Activated naive CD4-positive, alpha-beta T cell treated with anti-CD3 and anti-CD28 coated beads, Interleukin-2, amount 50 U/mL, for 72 hours (primary cell): ENCODE measurements at regions not wholly inside any gene's neighbourhood (a gene's known extent, or its start where the extent isn't known, plus 50 kb on each side); places are given as distances from the start of the nearest gene placed in this dataset.

Source experiments
- ATAC-seq, 2 donors: fragments of 150-1000 bp; cut with Tn5 transposase; 2 replicates each; pipeline ENCODE4 v1.10.0; 2021; ENCODE audit warnings: mild to moderate bottlenecking in 2 of 2, moderate library complexity in 2 of 2
- DNase-seq, 2 donors: peaks; one replicate each; pipeline ENCODE4 v3.0.0; 2021 to 2022; ENCODE audit warnings: low spot score in 2 of 2
- H3K27ac Mint-ChIP-seq, 2 donors: one replicate each; pipeline ENCODE4 v1.8.0; 2022; ENCODE audit warnings: mild to moderate bottlenecking in 2 of 2, mixed read lengths in 2 of 2
- H3K36me3 Mint-ChIP-seq, 2 donors: one replicate each; pipeline ENCODE4 v1.8.0; 2022; ENCODE audit warnings: mixed read lengths in 2 of 2
- H3K9me3 Mint-ChIP-seq, 2 donors: one replicate each; pipeline ENCODE4 v1.8.0; 2022; ENCODE audit warnings: mixed read lengths in 2 of 2

DNA sequence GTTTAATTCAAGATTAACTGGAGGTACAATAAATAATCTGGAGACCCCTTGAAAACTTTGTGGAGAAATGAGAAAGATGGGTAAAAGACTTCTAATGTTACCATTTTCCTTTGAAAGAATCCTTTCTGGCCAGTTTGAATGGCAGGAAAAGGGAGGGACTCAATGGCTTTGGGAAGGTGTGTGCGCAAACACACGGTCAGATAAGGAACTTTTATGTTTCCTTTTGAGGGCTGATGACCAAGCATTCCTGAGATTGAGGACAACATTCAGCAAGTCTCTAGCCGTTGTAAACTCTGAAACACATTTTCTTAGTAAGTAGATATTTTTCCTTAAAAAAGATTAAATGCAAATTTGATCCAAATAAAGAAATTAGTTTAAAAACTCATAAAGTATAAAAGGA is 909.7 kb upstream of the TENM4 start:
- peaks cover 0 to 5% of the 10 kb centered on the region in 2 donors for H3K9me3 Mint-ChIP-seq
- H3K27ac Mint-ChIP-seq: no peak overlapping the region
- no peak for DNase-seq
- no peaks in the 10 kb centered on the region for H3K36me3 Mint-ChIP-seq
- ATAC-seq: no peak

DNA sequence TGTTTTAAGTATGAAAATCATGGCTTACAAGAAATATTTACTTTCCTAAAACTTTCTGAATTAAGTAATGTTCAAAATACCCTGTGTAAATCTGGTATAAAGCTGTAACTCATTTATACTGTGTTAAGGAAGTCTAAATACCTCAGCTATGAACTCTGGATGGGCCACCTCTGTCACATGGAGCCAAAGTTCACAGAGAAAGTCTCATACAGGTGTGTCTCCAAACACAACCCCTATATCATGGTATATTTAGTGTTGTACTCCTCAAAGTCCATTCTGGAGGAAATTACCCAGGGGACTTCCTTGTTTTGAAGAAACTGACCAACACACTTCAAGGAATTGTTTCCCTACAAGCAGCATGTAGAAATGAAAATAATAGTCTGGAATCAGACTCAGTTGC is 909.2 kb upstream of the TENM4 start:
- DNase-seq (no peak), ATAC-seq (no peak)
- peaks cover 0 to 5% of the 10 kb centered on the region in 2 donors for H3K9me3 Mint-ChIP-seq
- H3K27ac Mint-ChIP-seq: no peak overlapping the region
- no peaks in the 10 kb centered on the region for H3K36me3 Mint-ChIP-seq

- H3K36me3 Mint-ChIP-seq: no peaks in the 10 kb centered on the region
- ATAC-seq (no peak), DNase-seq (no peak)
- peaks cover 11% of the 10 kb centered on the region in 2 donors for H3K9me3 Mint-ChIP-seq
- no peak overlapping the region for H3K27ac Mint-ChIP-seq
Observed at GRCh38 chr11:80346353-80347059, 905.7 kb upstream of the TENM4 start.

GRCh38 chr11:80343436-80343835 is 902.6 kb upstream of the TENM4 start:
- Mint-ChIP-seq H3K27ac (no peak overlapping the region), H3K9me3 (peaks cover 9 to 11% of the 10 kb centered on the region in 2 donors), H3K36me3 (no peaks in the 10 kb centered on the region)
- ATAC-seq (no peak), DNase-seq (no peak)

GRCh38 chr11:80338231-80338630 is 897.4 kb upstream of the TENM4 start:
- Mint-ChIP-seq H3K27ac (no peak overlapping the region), H3K36me3 (peaks cover 0 to 5% of the 10 kb centered on the region in 2 donors), H3K9me3 (peaks cover 12 to 18% of the 10 kb centered on the region in 2 donors)
- DNase-seq (no peak), ATAC-seq (no peak)

DNA sequence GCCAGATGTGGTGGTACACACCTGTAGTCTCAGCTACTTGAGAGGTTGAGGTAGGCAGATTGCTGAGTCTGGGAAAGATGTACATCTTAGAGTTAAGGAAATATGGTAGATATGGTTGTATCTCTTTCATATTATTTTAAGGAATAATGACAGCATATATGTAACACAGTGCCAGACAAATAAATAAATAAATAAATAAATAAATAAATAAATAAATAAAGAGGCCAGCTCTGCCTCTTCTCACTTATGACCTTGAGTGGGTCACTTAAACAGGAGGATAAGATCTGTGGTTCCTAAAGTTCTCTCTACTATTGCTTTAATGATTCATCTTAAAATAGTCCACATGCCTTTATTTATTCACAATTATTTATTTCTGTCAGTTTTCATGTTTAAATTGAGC is 890.9 kb upstream of the TENM4 start:
- peaks cover 6 to 13% of the 10 kb centered on the region in 2 donors for H3K9me3 Mint-ChIP-seq
- ATAC-seq (no peak), DNase-seq (no peak)
- H3K36me3 Mint-ChIP-seq: peaks cover 0 to 11% of the 10 kb centered on the region in 2 donors
- H3K27ac Mint-ChIP-seq: no peak overlapping the region

GRCh38 chr11:80330264-80330663 is 889.4 kb upstream of the TENM4 start:
- H3K27ac Mint-ChIP-seq: no peak overlapping the region
- DNase-seq (no peak), ATAC-seq (no peak)
- H3K9me3 Mint-ChIP-seq: peaks cover 6 to 13% of the 10 kb centered on the region in 2 donors
- peaks cover 0 to 11% of the 10 kb centered on the region in 2 donors for H3K36me3 Mint-ChIP-seq

DNA sequence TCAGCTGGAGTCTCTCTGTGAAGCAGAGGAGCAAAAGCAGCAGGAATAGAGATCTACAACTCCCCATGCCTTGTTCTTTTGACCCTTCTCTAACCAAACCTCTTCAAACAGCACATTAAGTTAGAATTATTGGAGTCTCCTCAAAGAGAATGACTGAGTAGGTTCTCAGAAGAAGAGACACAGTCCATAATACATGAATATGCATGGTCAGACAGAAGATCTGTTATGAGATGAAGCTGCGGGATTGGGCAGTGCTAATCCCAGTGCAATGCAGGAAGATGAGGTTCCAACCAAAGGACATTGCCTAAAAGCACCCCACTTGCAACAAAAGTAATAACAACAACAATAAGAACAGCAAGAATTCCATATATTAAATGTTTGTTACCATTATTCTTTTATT is 887.9 kb upstream of the TENM4 start:
- DNase-seq (no peak), ATAC-seq (no peak)
- Mint-ChIP-seq H3K27ac (no peak overlapping the region), H3K9me3 (peaks cover 4 to 11% of the 10 kb centered on the region in 2 donors), H3K36me3 (peaks cover 0 to 10% of the 10 kb centered on the region in 2 donors)

DNA sequence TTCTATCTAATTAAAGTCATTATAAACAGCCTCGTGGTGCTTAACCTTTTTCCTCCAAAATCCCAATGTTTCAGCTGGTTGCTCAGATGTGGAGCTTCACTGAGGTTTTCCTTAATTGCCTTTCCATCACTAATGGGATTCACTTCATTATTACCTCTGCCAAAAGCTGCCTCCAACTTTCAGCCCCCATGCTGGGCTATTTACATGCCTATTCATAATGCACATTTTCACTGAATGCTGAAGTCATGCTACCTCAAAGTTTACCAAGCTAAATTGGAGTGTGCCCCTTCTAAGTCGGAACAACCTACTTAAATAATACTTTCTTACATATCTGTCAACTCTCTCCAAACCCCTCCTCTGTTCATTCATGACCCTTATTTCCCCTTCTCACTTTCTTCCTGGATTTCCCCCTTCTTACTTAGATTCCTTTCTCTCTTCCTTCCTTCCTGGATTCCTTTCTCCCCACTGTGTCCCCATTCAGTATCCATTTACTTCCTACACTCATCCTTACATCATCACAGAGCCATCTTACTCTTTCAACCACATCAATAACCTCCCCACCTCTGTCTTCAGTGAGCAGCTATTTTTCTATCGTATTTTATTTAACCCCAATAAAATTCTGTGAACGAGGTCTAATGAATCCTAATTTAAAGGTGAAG is 887.3 kb upstream of the TENM4 start:
- ATAC-seq (no peak), DNase-seq (no peak)
- Mint-ChIP-seq H3K36me3 (peaks cover 0 to 6% of the 10 kb centered on the region in 2 donors), H3K27ac (no peak overlapping the region), H3K9me3 (peaks cover 0 to 8% of the 10 kb centered on the region in 2 donors)

GRCh38 chr11:80321786-80322185 is 881.0 kb upstream of the TENM4 start:
- H3K27ac Mint-ChIP-seq: no peak overlapping the region
- no peak for DNase-seq
- peaks cover 18 to 21% of the 10 kb centered on the region in 2 donors for H3K9me3 Mint-ChIP-seq
- ATAC-seq: no peak
- no peaks in the 10 kb centered on the region for H3K36me3 Mint-ChIP-seq

DNA sequence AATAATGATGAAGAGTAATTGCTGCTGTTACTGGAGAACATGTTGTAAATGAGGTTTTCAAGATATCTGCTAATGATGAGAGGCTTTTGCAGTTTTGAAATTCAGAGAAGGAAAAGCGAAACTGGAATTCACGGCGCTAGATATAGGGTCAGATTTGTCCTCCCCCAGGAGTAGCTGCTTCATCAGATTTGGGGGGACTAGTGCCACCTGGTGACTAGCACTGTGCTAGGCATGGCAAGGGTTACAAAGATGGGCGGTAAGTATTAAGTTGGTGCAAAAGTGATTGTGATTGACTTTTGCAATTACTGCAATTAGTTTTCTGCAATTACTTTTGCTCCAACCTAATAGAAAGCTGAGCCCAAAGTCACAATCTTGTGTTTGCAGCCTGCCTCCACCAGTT is 879.9 kb upstream of the TENM4 start:
- DNase-seq (no peak), ATAC-seq (no peak)
- Mint-ChIP-seq H3K9me3 (peaks cover 22 to 24% of the 10 kb centered on the region in 2 donors), H3K36me3 (no peaks in the 10 kb centered on the region), H3K27ac (no peak overlapping the region)

DNA sequence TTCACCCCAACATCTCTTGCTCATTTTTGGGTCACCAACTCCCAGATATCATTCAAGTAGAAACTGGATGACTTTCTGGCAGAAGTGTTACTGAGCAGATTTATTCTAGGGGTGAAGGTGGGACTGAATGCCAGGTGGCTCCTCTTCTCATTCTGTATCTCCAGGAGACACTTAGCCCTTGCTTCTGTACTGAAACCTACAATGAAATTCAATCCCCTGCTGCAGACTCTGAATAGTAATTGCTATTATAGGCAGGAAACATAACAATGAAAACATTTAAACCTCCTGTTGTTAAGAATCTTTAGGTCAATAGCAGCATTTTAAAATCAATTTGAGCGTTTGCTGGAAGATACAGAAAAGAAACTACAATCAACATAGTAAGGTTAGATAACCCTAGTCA is 879.4 kb upstream of the TENM4 start:
- ATAC-seq (no peak), DNase-seq (no peak)
- peaks cover 25 to 26% of the 10 kb centered on the region in 2 donors for H3K9me3 Mint-ChIP-seq
- H3K36me3 Mint-ChIP-seq: no peaks in the 10 kb centered on the region
- no peak overlapping the region for H3K27ac Mint-ChIP-seq

GRCh38 chr11:80317612-80318011 is 876.8 kb upstream of the TENM4 start:
- no peak for ATAC-seq
- H3K9me3 Mint-ChIP-seq: peaks cover 27 to 28% of the 10 kb centered on the region in 2 donors

DNA sequence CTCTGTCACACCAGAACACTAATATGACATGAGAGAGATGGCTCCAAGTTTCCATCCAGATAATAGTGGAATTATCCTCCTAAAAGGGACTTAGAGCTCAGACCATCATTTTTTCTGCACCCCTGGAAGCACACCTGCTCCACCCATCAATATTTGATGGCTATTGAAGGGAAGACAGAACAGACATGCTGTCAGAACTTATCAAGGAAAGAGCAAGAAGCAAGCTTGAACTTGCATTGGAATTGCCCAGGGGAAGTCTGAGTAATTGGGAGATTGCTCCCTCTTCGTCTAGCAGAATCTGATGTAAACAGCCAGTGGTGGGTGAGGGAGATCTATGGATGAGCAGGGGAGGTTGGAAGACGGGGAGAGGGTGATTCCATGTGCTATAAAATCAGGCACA is 874.4 kb upstream of the TENM4 start:
- no peak for DNase-seq
- H3K9me3 Mint-ChIP-seq: peaks cover 22 to 23% of the 10 kb centered on the region in 2 donors
- H3K36me3 Mint-ChIP-seq: no peaks in the 10 kb centered on the region
- no peak for ATAC-seq
- no peak overlapping the region for H3K27ac Mint-ChIP-seq

More at GRCh38 chr11:80317612-80318011, 876.8 kb upstream of the TENM4 start:
- no peak for DNase-seq
- no peak overlapping the region for H3K27ac Mint-ChIP-seq
- no peaks in the 10 kb centered on the region for H3K36me3 Mint-ChIP-seq

- ATAC-seq: no peak
- H3K27ac Mint-ChIP-seq: no peak overlapping the region
- no peak for DNase-seq
- H3K36me3 Mint-ChIP-seq: peaks cover 0 to 9% of the 10 kb centered on the region in 2 donors
- peaks cover 11 to 12% of the 10 kb centered on the region in 2 donors for H3K9me3 Mint-ChIP-seq
Observed at GRCh38 chr11:80309301-80309700, 868.5 kb upstream of the TENM4 start.

- Mint-ChIP-seq H3K36me3 (peaks cover 0 to 10% of the 10 kb centered on the region in 2 donors), H3K27ac (no peak overlapping the region), H3K9me3 (peaks cover 15 to 17% of the 10 kb centered on the region in 2 donors)
- DNase-seq: no peak
- no peak for ATAC-seq
Observed at GRCh38 chr11:80307676-80308075, 866.8 kb upstream of the TENM4 start.

- Mint-ChIP-seq H3K9me3 (peaks cover 0 to 17% of the 10 kb centered on the region in 2 donors), H3K27ac (no peak overlapping the region), H3K36me3 (no peaks in the 10 kb centered on the region)
- no peak for ATAC-seq
- DNase-seq: no peak
Observed at GRCh38 chr11:80297858-80298632, 857.2 kb upstream of the TENM4 start.
